Fibroblast of skin of back (primary cell): ENCODE measurements at regions not wholly inside any gene's neighbourhood (a gene's known extent, or its start where the extent isn't known, plus 50 kb on each side); places are given as distances from the start of the nearest gene placed in this dataset.

Experiments used
- DNase-seq: peaks from one replicate; pipeline ENCODE4 v3.0.0-alpha.2; 2013

GRCh38 chr4:136036744-136037143, 1495.5 kb downstream of the PCDH18 start:
- peak; percentile 49 for DNase-seq

- DNase-seq, result no peak
These were observed 1499.9 kb downstream of the PCDH18 start for GRCh38 chr4:136032391-136032790.

- no peak for DNase-seq
These were observed 1506.8 kb downstream of the PCDH18 start for GRCh38 chr4:136025540-136025939.

GRCh38 chr4:136017556-136017955, 1514.7 kb downstream of the PCDH18 start:
- DNase-seq, result no peak

DNA sequence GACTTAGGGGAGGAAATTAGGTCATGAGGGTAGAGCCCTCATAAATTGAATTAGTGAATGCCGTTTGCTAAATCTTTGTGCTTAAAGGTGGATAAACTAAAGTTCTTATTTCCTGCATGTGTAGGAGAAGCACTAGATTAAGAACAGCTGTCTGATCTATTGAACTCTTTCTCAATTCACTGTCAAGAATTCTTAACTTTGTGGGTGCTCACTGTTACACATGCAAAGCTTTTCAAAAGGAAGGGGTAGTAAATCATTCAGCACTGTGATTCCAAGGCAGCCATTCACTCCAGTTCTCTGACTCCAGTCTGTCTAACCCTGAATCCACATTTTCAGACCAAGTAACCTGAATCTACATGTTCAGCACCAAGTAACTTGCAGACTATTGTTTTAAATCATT, 1520.1 kb downstream of the PCDH18 start:
- DNase-seq, result no peak

GRCh38 chr4:136009258-136009832, 1522.9 kb downstream of the PCDH18 start:
- no peak for DNase-seq

DNA sequence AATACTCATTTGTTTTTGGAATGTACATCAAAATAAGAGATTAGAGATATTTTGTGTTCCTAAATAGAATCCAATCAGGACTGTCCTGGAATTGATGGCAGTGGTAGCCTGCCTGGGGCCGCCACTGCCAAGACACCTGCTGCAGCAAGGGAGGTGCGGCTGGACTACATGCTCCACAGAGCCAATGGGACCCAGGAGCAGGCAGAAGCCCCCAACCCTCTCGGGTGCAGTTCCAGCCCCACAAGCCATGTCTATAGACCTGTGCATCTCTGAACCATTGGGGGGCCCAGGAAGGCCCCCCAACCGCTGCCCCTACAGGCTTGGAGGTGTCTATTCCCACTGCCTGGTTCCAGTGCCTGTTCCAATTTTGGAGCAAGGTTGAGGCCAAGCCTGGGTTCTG, 1524.3 kb downstream of the PCDH18 start:
- DNase-seq, result no peak

GRCh38 chr4:136002316-136002715, 1530.0 kb downstream of the PCDH18 start:
- no peak for DNase-seq

GRCh38 chr4:136001791-136002190, 1530.5 kb downstream of the PCDH18 start:
- no peak for DNase-seq

DNA sequence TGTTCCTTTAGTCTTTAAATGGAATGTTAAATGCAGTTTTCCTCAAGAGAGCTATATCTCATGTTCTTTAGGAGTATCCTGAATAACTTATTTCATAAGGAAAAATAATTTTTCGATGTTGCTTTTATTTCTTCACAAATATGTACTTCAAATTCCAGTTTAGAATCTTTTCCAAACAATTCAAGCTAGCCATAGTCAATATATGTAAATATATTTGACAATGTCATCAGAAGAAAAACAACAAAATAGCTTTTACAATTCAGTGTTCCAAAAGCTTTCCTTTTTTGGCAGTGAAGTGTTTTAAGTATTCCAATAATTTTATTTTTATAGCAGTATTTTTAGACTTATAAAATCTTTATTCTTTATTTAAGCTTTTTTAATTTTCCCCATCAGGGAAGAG, 1532.0 kb downstream of the PCDH18 start:
- no peak for DNase-seq

GRCh38 chr4:135994360-135994759, 1537.9 kb downstream of the PCDH18 start:
- DNase-seq, result no peak

DNA sequence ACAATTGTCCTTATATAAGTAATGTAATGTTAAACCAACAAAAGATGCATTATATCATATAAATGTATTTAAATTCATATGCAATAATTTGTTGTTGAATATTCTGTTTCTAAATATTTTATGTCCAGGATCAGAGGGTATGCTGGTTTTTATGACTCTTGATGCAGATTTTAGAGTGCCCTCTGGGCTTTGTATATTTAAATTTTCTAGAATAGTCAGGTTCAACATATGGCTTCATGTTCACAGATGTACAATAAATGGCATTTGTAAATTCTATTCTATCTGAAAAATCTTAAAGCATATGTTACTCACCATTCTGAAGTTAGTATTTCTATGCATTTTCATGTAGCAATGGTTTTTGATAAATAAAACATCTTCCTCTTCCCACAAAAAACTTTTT, 1555.4 kb downstream of the PCDH18 start:
- no peak for DNase-seq

- DNase-seq, result no peak
These were observed 1565.4 kb downstream of the PCDH18 start for GRCh38 chr4:135966936-135967335.

DNA sequence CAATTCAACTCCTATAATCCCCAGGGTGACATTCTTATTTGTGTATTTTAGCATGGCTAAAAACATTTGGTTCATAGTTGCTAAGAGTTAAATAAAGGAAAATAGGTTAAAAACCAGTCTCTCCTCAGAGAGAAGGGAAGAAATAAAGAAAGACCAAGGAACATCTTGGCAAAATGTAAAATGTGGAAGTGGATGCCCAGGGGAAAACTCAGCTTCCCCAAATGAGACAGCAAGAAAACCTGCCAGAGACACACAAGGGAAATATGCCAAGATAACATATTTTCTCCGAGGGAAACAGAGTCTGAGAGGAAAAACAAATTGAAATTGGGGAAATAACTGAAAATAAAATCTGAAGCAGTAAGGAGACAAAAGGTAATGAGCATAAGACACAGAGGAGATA, 1569.3 kb downstream of the PCDH18 start:
- no peak for DNase-seq

DNA sequence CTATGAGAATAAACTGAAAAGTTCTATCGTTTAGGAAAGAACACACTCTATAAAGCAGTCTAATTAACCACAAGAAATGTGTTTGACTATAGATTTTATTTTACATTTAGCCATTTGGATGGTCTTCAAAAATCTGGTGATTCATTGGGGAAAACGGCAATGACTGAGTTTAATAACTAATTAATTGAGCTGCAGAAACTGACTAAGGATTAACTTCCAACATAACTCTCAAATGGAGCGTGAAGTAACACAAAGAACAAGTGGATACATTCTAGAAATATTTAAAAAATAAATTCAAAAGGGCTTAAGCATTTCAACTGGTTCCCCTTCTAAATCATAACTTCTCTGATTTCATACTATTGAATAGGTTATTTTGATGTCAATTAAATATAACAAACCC, 1582.4 kb downstream of the PCDH18 start:
- no peak for DNase-seq

DNA sequence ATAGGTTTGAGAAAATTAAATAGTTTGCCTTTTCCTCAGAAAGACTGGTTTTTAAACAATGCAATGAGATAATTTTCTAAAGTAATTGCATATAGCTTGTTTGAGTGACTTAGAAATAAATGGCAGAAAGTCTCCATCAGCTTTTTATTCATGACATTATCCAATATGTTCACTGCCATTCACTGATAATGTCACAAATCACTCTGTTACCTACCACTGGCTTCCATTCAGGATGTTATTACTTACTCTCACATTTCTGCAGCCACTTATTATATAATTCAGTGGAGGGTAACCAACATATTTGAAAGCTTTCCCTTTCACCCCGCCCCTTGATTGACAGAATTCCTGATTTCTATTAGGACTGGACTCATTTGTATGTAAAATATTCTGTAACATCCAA, 1583.5 kb downstream of the PCDH18 start:
- no peak for DNase-seq

DNA sequence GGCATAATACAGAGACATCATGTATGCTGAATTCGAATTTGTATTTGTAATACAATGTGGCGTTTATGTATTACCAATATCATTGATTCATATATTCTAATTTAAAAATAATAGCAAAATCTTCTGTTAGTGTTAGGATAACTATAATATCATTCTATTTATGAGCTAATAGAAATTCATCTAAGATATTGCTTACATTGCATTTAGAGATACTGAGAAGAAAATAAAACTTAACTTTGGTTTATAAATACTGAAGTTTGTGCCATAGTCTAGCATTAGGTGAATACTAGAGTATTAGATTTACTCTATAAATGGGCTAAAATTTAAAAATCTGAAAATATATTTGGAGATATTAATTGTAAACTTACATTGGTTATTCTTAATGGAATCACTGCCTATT, 1590.6 kb downstream of the PCDH18 start:
- no peak for DNase-seq

GRCh38 chr4:135934026-135934425, 1598.3 kb downstream of the PCDH18 start:
- no peak for DNase-seq

DNA sequence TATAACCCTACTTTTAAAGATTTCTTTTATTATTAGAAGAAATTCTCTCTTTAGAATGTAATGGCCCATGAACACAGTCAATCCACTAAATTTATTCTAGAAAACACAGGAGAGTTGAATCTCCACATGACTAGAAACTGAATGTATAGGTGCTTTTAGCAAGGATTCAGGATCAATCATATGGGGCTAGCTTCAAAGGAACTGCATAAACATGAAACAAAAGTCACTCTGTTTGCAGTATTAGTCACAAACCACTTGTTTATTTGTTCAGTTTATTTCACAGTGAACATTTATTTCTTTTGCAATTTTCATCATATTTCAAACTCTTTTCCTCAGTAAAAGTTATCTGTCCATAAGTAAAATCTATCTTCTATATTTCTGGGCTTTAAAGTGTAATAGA, 1604.6 kb downstream of the PCDH18 start:
- no peak for DNase-seq

DNA sequence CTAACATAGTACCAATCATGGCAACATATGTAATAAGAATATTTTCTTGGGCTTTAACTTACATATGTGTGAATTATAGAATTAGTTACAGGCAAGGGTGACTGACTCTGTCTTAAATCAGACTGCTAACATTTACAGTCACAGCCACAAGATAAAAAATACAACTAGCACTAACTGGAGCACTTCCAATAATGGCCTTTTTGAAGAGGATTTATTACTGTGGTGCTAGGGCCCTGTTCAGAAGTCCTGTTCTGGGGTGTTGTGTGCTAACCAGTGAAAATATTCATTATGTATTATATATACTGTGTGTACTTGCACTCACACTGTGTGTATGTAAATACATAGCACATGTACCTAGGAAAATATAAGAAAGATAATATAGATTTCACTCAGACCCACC, 1611.2 kb downstream of the PCDH18 start:
- no peak for DNase-seq

DNA sequence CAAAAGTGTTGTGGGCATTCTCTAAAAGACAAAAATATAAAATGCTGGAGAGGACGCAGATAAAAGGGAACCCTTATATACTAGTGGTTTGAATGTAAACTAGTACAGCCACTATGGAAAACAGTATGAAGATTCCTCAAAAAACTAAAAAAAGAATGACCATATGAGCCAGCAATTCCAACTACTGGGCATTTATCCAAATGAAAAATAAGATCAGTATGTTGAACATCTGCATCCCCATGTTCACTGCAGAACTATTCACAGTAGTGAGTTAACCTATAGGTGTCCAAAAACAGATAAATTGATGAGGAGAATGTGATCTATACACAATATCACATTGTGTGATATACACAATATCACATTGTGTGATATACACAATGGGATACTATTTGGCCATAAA, 1615.3 kb downstream of the PCDH18 start:
- DNase-seq, result peak; percentile 51

- DNase-seq, result no peak
These were observed 1631.3 kb downstream of the PCDH18 start for GRCh38 chr4:135900956-135901355.

GRCh38 chr4:135864304-135864703, 1662.7 kb upstream of the PABPC4L start:
- peak; percentile 11 for DNase-seq

GRCh38 chr4:135840781-135841180, 1639.2 kb upstream of the PABPC4L start:
- DNase-seq, result no peak

DNA sequence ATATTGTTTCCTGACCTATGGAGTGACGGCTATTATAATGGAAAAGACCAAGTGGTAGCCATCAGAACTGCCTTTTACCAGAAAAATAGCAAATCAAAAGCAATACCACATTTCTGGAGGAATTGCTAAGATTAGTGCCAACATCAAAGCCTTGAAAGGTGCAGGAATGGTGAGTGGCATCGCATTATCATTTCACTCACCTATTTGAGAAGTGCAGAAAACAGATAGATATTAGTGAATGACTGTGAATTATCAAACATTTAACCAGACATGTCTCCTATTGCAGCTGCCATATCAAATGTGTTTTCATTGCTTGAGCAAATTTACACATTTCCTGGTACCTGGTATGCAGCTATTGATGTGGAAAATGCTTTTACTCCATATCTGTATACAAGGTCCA, 1638.1 kb upstream of the PABPC4L start:
- no peak for DNase-seq

DNA sequence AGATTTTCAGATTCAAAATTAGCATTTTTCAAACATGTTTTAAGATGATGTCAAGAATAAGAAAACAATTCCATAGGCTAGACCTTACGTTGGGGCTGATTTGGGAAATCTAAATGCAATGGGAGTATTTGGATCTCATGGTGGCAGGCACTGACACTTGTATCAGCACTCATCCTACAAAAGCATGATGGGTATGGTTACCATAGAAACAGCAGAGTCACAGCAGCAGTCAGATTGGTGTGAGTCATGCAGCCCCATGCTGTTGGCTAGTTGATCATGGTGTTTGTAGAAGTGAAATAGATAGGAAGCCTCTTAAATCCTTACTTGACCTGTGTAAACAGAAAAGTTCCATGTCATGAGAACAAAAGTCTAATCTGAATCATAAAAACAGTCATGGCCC, 1637.3 kb upstream of the PABPC4L start:
- DNase-seq, result peak; percentile 39
